ENCODE measurements at regions not wholly inside any gene's neighbourhood (a gene's known extent, or its start where the extent isn't known, plus 50 kb on each side); places are given as distances from the start of the nearest gene placed in this dataset.

GRCh38 chr6:21438986-21439352, 154.6 kb upstream of the SOX4 start:
- Histone ChIP-seq H3K14ac (ENCODE audit: low read length) (no peak overlapping the region), H4K8ac (ENCODE audit: low read depth, low read length) (no peak overlapping the region), H3K18ac (ENCODE audit: low read length) (no peak overlapping the region), H2AFZ (ENCODE audit: low read length) (no peak overlapping the region), H2BK5ac (ENCODE audit: low read length) (no peak overlapping the region), H3K4me2 (ENCODE audit: insufficient read depth, low read length, poor library complexity, severe bottlenecking) (no peak overlapping the region), H3K79me1 (ENCODE audit: low read depth, low read length) (no peaks in the 10 kb centered on the region), H2BK120ac (ENCODE audit: low read depth, low read length) (no peak overlapping the region), H3K4ac (ENCODE audit: low read length) (no peak overlapping the region), H3K4me3 (ENCODE audit: low read length in 2 of 2) (no peak overlapping the region), H3K23ac (ENCODE audit: low read depth, low read length, poor library complexity) (no peak overlapping the region), H3K27me3 (ENCODE audit: control insufficient read depth in 3 of 3, insufficient read depth in 3 of 3, low read depth in 1 of 3, low read length in 3 of 3) (no peaks in the 10 kb centered on the region), H3K4me1 (ENCODE audit: control insufficient read depth in 2 of 2, insufficient read depth in 1 of 2, low read depth in 1 of 2, low read length in 2 of 2) (no peaks in the 10 kb centered on the region), H2BK12ac (ENCODE audit: low read length) (no peak overlapping the region), H2BK15ac (ENCODE audit: low read length) (no peak overlapping the region), H3K36me3 (replicated peaks in 1 of 2; ENCODE audit: control insufficient read depth in 2 of 2, insufficient read depth in 2 of 2, low read length in 2 of 2) (no peaks in the 10 kb centered on the region), H3K27ac (replicated peaks; ENCODE audit: low read length) (no peak overlapping the region), H3K9ac (ENCODE audit: low read depth, low read length, poor library complexity) (no peak overlapping the region), H2AK5ac (ENCODE audit: low read depth, low read length) (no peak overlapping the region), H3K9me3 (replicated peaks in 1 of 2; ENCODE audit: control insufficient read depth in 2 of 2, insufficient read depth in 1 of 2, low read depth in 1 of 2, low read length in 2 of 2) (peaks cover 2 to 3% of the 10 kb centered on the region in 2 donors), H4K91ac (ENCODE audit: low read depth, low read length, poor library complexity) (no peak overlapping the region)
- DNase-seq (ENCODE audit: low spot score) = no peak
- no CpG with 5 or more reads among the region's 2 CpGs for WGBS, 2 donors (ENCODE audit: extremely low coverage in 2 of 2, insufficient read length in 2 of 2, insufficient replicate concordance in 1 of 2)

DNA sequence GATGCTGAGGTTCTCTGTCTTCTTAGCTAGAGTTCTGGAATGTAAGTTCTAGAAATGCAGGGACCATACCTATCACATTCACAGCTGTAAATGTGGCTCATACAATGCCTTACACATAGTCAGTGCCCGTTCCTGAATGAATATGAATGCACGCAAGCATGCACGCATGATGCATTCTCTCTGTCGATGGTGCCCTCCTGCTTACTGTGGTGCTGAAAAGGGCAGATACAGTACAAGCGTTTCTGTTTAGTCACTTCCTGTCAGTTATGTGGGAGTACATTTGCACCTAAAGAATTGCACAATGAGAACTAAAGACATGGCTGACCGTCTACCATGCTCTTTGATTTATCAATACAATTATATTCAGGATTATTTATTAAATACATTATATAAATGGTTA, 152.2 kb upstream of the SOX4 start:
- Histone ChIP-seq H3K9ac (ENCODE audit: low read depth, low read length, poor library complexity) (no peak overlapping the region), H3K18ac (ENCODE audit: low read length) (no peak overlapping the region), H2BK12ac (ENCODE audit: low read length) (no peak overlapping the region), H3K23ac (ENCODE audit: low read depth, low read length, poor library complexity) (no peak overlapping the region), H2BK120ac (ENCODE audit: low read depth, low read length) (no peak overlapping the region), H4K91ac (ENCODE audit: low read depth, low read length, poor library complexity) (no peak overlapping the region), H3K27me3 (ENCODE audit: control insufficient read depth in 3 of 3, insufficient read depth in 3 of 3, low read depth in 1 of 3, low read length in 3 of 3) (no peaks in the 10 kb centered on the region), H3K36me3 (replicated peaks in 1 of 2; ENCODE audit: control insufficient read depth in 2 of 2, insufficient read depth in 2 of 2, low read length in 2 of 2) (no peaks in the 10 kb centered on the region), H2AFZ (ENCODE audit: low read length) (no peak overlapping the region), H2AK5ac (ENCODE audit: low read depth, low read length) (no peak overlapping the region), H4K8ac (ENCODE audit: low read depth, low read length) (no peak overlapping the region), H3K4ac (ENCODE audit: low read length) (no peak overlapping the region), H3K27ac (replicated peaks; ENCODE audit: low read length) (no peak overlapping the region), H2BK15ac (ENCODE audit: low read length) (no peak overlapping the region), H3K4me2 (ENCODE audit: insufficient read depth, low read length, poor library complexity, severe bottlenecking) (no peak overlapping the region), H3K14ac (ENCODE audit: low read length) (no peak overlapping the region), H3K79me1 (ENCODE audit: low read depth, low read length) (no peaks in the 10 kb centered on the region), H2BK5ac (ENCODE audit: low read length) (no peak overlapping the region), H3K9me3 (replicated peaks in 1 of 2; ENCODE audit: control insufficient read depth in 2 of 2, insufficient read depth in 1 of 2, low read depth in 1 of 2, low read length in 2 of 2) (peaks cover 2 to 3% of the 10 kb centered on the region in 2 donors), H3K4me3 (ENCODE audit: low read length in 2 of 2) (no peak overlapping the region), H3K4me1 (ENCODE audit: control insufficient read depth in 2 of 2, insufficient read depth in 1 of 2, low read depth in 1 of 2, low read length in 2 of 2) (peaks cover 0 to 1% of the 10 kb centered on the region in 2 donors)
- DNase-seq (ENCODE audit: low spot score) = no peak
- WGBS, 2 donors (ENCODE audit: extremely low coverage in 2 of 2, insufficient read length in 2 of 2, insufficient replicate concordance in 1 of 2) = no CpG with 5 or more reads among the region's 6 CpGs

DNA sequence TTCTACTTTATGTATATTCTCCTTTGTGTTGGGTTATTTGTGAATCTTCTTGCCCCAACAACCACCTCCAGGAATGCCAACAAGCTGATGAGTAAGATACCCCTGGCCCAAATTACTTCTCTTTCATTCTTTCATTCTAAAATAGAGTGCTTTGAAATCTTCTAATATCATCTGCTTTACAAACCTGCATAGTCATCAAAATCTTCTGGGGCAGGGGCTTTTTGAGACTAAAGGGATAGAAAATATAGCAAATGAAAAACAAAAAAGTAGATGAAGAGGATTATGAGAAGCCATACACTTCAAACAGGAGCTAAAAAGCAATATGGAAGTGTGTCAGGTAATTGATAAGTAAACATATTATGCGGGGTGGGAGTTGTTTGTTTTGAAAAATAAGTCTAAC, 150.7 kb upstream of the SOX4 start:
- Histone ChIP-seq H3K9me3 (replicated peaks in 1 of 2; ENCODE audit: control insufficient read depth in 2 of 2, insufficient read depth in 1 of 2, low read depth in 1 of 2, low read length in 2 of 2) (peaks cover 0 to 3% of the 10 kb centered on the region in 2 donors), H3K18ac (ENCODE audit: low read length) (no peak overlapping the region), H3K36me3 (replicated peaks in 1 of 2; ENCODE audit: control insufficient read depth in 2 of 2, insufficient read depth in 2 of 2, low read length in 2 of 2) (no peaks in the 10 kb centered on the region), H3K4ac (ENCODE audit: low read length) (no peak overlapping the region), H3K4me1 (ENCODE audit: control insufficient read depth in 2 of 2, insufficient read depth in 1 of 2, low read depth in 1 of 2, low read length in 2 of 2) (peaks cover 0 to 2% of the 10 kb centered on the region in 2 donors), H2AK5ac (ENCODE audit: low read depth, low read length) (no peak overlapping the region), H3K14ac (ENCODE audit: low read length) (no peak overlapping the region), H3K9ac (ENCODE audit: low read depth, low read length, poor library complexity) (no peak overlapping the region), H2BK120ac (ENCODE audit: low read depth, low read length) (no peak overlapping the region), H3K23ac (ENCODE audit: low read depth, low read length, poor library complexity) (no peak overlapping the region), H2BK15ac (ENCODE audit: low read length) (no peak overlapping the region), H3K4me2 (ENCODE audit: insufficient read depth, low read length, poor library complexity, severe bottlenecking) (no peak overlapping the region), H3K4me3 (ENCODE audit: low read length in 2 of 2) (no peak overlapping the region), H3K27ac (replicated peaks; ENCODE audit: low read length) (no peak overlapping the region), H2BK5ac (ENCODE audit: low read length) (no peak overlapping the region), H2BK12ac (ENCODE audit: low read length) (no peak overlapping the region), H3K27me3 (ENCODE audit: control insufficient read depth in 3 of 3, insufficient read depth in 3 of 3, low read depth in 1 of 3, low read length in 3 of 3) (no peaks in the 10 kb centered on the region), H4K8ac (ENCODE audit: low read depth, low read length) (no peak overlapping the region), H3K79me1 (ENCODE audit: low read depth, low read length) (no peaks in the 10 kb centered on the region), H4K91ac (ENCODE audit: low read depth, low read length, poor library complexity) (no peak overlapping the region), H2AFZ (ENCODE audit: low read length) (no peak overlapping the region)
- DNase-seq (ENCODE audit: low spot score) = no peak
- 100% methylated on average over 1 of the region's 1 CpG; no CpG with 5 or more reads in 1 of the 2 donors for WGBS, 2 donors (ENCODE audit: extremely low coverage in 2 of 2, insufficient read length in 2 of 2, insufficient replicate concordance in 1 of 2)

- Histone ChIP-seq H3K27me3 (ENCODE audit: control insufficient read depth in 3 of 3, insufficient read depth in 3 of 3, low read depth in 1 of 3, low read length in 3 of 3) (no peaks in the 10 kb centered on the region), H3K14ac (ENCODE audit: low read length) (no peak overlapping the region), H2BK15ac (ENCODE audit: low read length) (no peak overlapping the region), H3K4ac (ENCODE audit: low read length) (no peak overlapping the region), H3K79me1 (ENCODE audit: low read depth, low read length) (no peaks in the 10 kb centered on the region), H3K23ac (ENCODE audit: low read depth, low read length, poor library complexity) (no peak overlapping the region), H2BK12ac (ENCODE audit: low read length) (no peak overlapping the region), H3K27ac (replicated peaks; ENCODE audit: low read length) (no peak overlapping the region), H3K9ac (ENCODE audit: low read depth, low read length, poor library complexity) (no peak overlapping the region), H3K4me2 (ENCODE audit: insufficient read depth, low read length, poor library complexity, severe bottlenecking) (no peak overlapping the region), H3K4me1 (ENCODE audit: control insufficient read depth in 2 of 2, insufficient read depth in 1 of 2, low read depth in 1 of 2, low read length in 2 of 2) (peaks cover 0 to 3% of the 10 kb centered on the region in 2 donors), H3K18ac (ENCODE audit: low read length) (no peak overlapping the region), H3K9me3 (replicated peaks in 1 of 2; ENCODE audit: control insufficient read depth in 2 of 2, insufficient read depth in 1 of 2, low read depth in 1 of 2, low read length in 2 of 2) (peaks cover 0 to 3% of the 10 kb centered on the region in 2 donors), H2BK5ac (ENCODE audit: low read length) (no peak overlapping the region), H2BK120ac (ENCODE audit: low read depth, low read length) (no peak overlapping the region), H4K8ac (ENCODE audit: low read depth, low read length) (no peak overlapping the region), H2AK5ac (ENCODE audit: low read depth, low read length) (no peak overlapping the region), H2AFZ (ENCODE audit: low read length) (no peak overlapping the region), H4K91ac (ENCODE audit: low read depth, low read length, poor library complexity) (no peak overlapping the region), H3K4me3 (ENCODE audit: low read length in 2 of 2) (no peak overlapping the region), H3K36me3 (replicated peaks in 1 of 2; ENCODE audit: control insufficient read depth in 2 of 2, insufficient read depth in 2 of 2, low read length in 2 of 2) (no peaks in the 10 kb centered on the region)
- no peak for DNase-seq (ENCODE audit: low spot score)
- no CpG with 5 or more reads among the region's 10 CpGs for WGBS, 2 donors (ENCODE audit: extremely low coverage in 2 of 2, insufficient read length in 2 of 2, insufficient replicate concordance in 1 of 2)
These were observed 148.8 kb upstream of the SOX4 start for GRCh38 chr6:21444711-21445260.

Data from neuronal stem cell (in vitro differentiated cells).